ENCODE measurements at regions not wholly inside any gene's neighbourhood (a gene's known extent, or its start where the extent isn't known, plus 50 kb on each side); places are given as distances from the start of the nearest gene placed in this dataset.

DNA sequence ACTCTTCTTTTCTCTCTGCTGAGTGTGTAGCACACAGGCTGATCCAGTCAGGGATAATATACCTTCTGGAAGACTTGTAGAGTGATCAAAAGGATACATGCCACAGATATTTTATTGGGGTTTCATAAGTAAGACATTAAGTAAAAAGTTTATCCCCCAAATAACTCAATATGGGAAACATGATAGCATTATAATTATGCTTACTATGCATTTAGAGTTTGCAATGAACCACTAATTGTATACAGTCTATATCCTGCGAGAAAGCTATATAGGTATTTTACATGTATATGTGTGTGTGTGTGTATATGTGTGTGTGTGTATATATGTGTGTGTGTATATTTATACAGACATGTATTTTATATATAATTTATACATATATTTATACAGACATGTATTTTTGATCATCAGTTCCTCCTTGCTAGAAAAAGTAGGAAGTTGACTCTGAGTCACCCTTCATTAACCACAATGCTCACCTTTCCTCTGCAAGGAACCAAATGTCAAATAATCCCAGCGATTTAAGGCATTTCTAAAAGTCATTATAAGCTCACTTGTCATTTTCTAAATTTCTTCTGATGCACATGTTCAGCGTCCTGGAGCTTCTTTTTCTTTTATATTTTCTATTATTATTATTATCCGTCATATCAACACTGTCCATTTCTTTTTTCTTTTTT, 312.5 kb upstream of the OBI1 start:
- Histone ChIP-seq H3K4me3 (no peak overlapping the region), H3K4me1 (no peaks in the 10 kb centered on the region), H3K27ac (no peak overlapping the region), H3K36me3 (no peaks in the 10 kb centered on the region), H3K9ac (no peak overlapping the region), H3K9me3 (no peaks in the 10 kb centered on the region), H3K4me2 (no peak overlapping the region), H4K20me1 (no peaks in the 10 kb centered on the region), H3K27me3 (no peaks in the 10 kb centered on the region)
- TF ChIP-seq Cebpa-rat (IDR thresholded peaks at IDR 0.05): no peak

DNA sequence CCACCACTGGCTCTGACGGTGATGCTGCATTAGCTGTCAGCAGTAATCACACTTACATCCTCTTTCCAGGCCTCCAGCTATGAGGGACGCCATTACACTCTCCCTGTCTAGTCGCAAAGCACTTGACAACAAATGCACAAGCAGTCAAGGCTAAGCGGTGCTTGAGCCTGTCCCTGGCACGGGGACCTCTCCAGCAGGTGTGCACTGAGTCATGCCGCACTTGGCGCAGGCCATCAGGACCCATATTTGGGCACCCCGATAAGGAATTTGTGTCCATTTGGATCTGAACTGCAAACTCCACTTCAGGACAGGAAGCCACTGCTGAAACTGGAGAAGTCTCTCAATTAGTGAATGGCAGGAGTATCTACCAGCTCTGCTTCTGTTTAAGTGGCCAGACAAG, 301.9 kb upstream of the OBI1 start:
- TF ChIP-seq Cebpa-rat (IDR thresholded peaks at IDR 0.05): no peak
- no peak overlapping the region for H3K27ac ChIP-seq
- no peak overlapping the region for H3K4me2 ChIP-seq
- H4K20me1 ChIP-seq: no peaks in the 10 kb centered on the region
- no peaks in the 10 kb centered on the region for H3K9me3 ChIP-seq
- no peak overlapping the region for H3K9ac ChIP-seq
- H3K4me1 ChIP-seq: no peaks in the 10 kb centered on the region
- no peaks in the 10 kb centered on the region for H3K27me3 ChIP-seq
- no peak overlapping the region for H3K4me3 ChIP-seq
- H3K36me3 ChIP-seq: no peaks in the 10 kb centered on the region

DNA sequence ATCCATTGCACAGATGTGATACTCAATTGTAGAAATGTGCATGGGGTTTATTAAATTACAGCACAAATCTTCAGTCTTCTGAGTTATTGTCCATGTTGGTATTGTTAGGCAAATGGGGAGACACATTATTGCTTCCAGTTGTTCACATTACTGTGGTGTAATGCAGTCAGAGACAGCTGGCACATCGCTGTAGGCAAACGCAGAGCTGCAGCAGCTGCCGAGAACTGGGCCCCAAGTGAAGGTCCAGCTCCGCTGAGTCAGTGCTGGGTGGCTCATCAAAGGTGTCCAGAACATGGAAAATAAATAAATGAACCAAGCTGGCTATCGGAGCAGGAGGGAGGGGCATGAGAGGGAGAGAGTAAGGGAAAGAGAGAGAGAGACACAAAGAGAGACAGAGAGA, 299.1 kb upstream of the OBI1 start:
- Histone ChIP-seq H3K4me1 (no peaks in the 10 kb centered on the region), H3K4me3 (no peak overlapping the region), H3K36me3 (no peaks in the 10 kb centered on the region), H4K20me1 (no peaks in the 10 kb centered on the region), H3K27me3 (no peaks in the 10 kb centered on the region), H3K9me3 (no peaks in the 10 kb centered on the region), H3K27ac (no peak overlapping the region), H3K4me2 (no peak overlapping the region), H3K9ac (no peak overlapping the region)
- no peak for TF ChIP-seq Cebpa-rat (IDR thresholded peaks at IDR 0.05)

DNA sequence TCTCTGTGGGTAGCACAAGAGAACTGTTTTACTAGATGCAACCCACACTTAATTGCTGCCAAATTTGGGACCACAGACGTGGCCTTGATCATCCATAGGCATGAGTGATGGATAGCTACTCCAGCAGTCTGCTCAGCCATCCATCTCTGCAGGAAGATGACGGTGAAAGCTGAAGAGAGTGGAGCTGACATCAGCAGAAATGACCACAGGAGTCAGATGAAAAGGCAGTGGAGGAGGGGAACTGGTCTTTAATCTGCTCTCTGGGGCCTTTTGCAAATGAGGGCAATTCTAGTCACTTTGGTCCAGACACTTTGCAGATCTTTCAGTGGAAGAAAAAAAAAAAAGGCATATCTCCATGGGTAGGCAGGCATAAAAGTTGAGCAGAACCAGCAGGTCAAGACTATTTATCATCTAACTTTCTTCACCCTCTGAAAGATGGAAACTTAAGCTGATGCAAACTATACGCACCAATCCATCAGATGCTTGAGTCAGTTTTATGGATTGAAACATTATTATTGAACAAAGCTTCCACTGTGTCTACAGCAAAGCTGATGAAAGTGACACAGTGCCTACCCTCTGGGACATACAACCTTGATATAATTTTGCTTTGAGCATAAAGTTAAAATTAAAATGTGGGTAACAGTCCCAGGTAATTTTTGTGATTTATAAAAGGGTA, 281.6 kb upstream of the OBI1 start:
- Histone ChIP-seq H3K4me2 (no peak overlapping the region), H3K36me3 (no peaks in the 10 kb centered on the region), H3K4me1 (no peaks in the 10 kb centered on the region), H4K20me1 (no peaks in the 10 kb centered on the region), H3K4me3 (no peak overlapping the region), H3K27me3 (no peaks in the 10 kb centered on the region), H3K9ac (no peak overlapping the region), H3K9me3 (no peaks in the 10 kb centered on the region), H3K27ac (no peak overlapping the region)
- no peak for TF ChIP-seq Cebpa-rat (IDR thresholded peaks at IDR 0.05)

DNA sequence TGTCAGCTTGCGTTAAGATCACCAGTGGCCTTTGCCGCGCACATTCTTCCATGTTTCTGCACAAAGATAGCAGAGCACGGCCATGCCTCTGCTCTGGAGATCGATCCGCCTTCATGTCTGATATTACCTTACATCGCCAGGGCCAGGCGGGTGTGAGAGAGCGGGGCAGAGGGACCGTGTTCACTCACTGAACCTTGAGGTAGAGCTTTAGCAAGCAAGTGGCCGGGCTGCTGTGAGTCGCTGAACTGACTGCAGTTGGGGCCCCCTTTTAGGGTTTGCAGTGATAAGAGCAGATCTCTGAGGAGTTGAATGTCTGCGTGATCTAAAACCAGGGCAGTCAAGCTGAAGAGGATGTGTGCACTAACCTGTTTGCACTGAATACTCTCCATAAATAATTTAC, 275.4 kb upstream of the OBI1 start:
- Histone ChIP-seq H3K27ac (no peak overlapping the region), H3K36me3 (no peaks in the 10 kb centered on the region), H3K27me3 (no peaks in the 10 kb centered on the region), H3K9me3 (no peaks in the 10 kb centered on the region), H3K9ac (no peak overlapping the region), H3K4me2 (no peak overlapping the region), H3K4me1 (no peaks in the 10 kb centered on the region), H4K20me1 (no peaks in the 10 kb centered on the region), H3K4me3 (no peak overlapping the region)
- no peak for TF ChIP-seq Cebpa-rat (IDR thresholded peaks at IDR 0.05)

DNA sequence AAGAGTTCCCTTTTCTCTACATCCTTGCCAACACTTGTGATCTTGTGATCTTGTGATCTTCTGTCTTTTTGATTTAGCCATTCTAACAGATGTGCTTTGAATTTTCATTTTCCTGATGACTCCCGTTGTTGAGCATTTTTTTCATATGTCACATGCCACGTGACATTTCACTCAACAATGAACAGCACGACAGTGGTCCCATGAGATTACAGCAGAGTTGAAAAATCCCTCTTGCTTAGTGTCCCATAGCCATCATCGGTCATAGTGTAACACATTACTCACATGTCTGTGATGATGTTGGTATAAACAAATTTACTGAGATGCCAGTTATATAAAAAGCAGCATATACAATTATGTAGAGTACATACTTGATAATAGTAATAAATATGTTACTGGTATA, 256.1 kb upstream of the OBI1 start:
- H3K27ac ChIP-seq: no peak overlapping the region
- H3K9me3 ChIP-seq: no peaks in the 10 kb centered on the region
- no peak for TF ChIP-seq Cebpa-rat (IDR thresholded peaks at IDR 0.05)

DNA sequence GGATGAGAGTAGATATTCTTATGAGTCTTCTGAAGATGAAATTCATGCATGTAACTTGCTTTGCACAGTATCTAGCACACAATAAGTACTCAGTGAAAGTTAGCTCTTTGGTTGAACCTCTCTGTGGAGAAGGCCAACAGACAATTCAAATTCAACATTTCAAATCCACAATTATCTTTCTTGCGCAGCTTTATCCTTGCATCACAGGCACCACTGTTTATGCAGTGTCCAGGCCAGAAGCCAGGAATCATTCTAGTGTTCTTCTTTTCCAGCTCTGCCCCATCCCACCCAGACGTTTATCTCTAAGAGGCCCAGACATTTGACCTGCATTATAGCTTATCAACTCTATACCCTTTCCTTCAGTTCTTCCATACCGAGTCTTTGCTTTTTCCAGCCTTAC, 254.7 kb upstream of the OBI1 start:
- H3K4me2 ChIP-seq: no peak overlapping the region
- no peak overlapping the region for H3K27ac ChIP-seq
- H3K36me3 ChIP-seq: no peaks in the 10 kb centered on the region
- H4K20me1 ChIP-seq: no peaks in the 10 kb centered on the region
- TF ChIP-seq Cebpa-rat (IDR thresholded peaks at IDR 0.05): no peak
- no peaks in the 10 kb centered on the region for H3K4me1 ChIP-seq
- no peaks in the 10 kb centered on the region for H3K27me3 ChIP-seq
- no peak overlapping the region for H3K9ac ChIP-seq
- no peaks in the 10 kb centered on the region for H3K9me3 ChIP-seq
- H3K4me3 ChIP-seq: no peak overlapping the region

More for the DNA sequence above, 256.1 kb upstream of the OBI1 start:
- H3K36me3 ChIP-seq: no peaks in the 10 kb centered on the region
- no peaks in the 10 kb centered on the region for H3K27me3 ChIP-seq
- no peaks in the 10 kb centered on the region for H4K20me1 ChIP-seq
- no peak overlapping the region for H3K9ac ChIP-seq
- no peaks in the 10 kb centered on the region for H3K4me1 ChIP-seq
- H3K4me3 ChIP-seq: no peak overlapping the region
- no peak overlapping the region for H3K4me2 ChIP-seq

DNA sequence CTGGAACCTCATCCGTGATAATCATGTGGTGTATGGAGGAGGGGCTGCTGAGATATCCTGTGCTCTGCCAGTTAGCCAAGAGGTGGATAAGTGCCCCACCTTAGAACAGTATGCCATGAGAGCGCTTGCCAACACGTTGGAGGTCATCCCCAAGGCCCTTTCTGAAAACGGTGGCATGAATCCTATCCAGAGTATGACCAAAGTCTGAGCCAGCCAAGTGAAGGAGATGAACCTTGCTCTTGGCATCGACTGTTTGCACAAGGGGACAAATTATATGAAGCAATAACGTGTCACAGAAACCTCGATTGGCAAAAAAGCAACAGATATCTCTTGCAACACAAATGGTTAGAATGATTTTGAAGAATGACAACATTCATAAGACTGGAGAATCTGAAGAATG, 251.2 kb upstream of the OBI1 start:
- H3K27me3 ChIP-seq: no peaks in the 10 kb centered on the region
- H3K9me3 ChIP-seq: no peaks in the 10 kb centered on the region
- H3K27ac ChIP-seq: no peak overlapping the region
- H3K9ac ChIP-seq: no peak overlapping the region
- H3K4me3 ChIP-seq: no peak overlapping the region
- no peaks in the 10 kb centered on the region for H3K36me3 ChIP-seq
- no peaks in the 10 kb centered on the region for H4K20me1 ChIP-seq
- H3K4me2 ChIP-seq: no peak overlapping the region
- no peak for TF ChIP-seq Cebpa-rat (IDR thresholded peaks at IDR 0.05)
- no peaks in the 10 kb centered on the region for H3K4me1 ChIP-seq

DNA sequence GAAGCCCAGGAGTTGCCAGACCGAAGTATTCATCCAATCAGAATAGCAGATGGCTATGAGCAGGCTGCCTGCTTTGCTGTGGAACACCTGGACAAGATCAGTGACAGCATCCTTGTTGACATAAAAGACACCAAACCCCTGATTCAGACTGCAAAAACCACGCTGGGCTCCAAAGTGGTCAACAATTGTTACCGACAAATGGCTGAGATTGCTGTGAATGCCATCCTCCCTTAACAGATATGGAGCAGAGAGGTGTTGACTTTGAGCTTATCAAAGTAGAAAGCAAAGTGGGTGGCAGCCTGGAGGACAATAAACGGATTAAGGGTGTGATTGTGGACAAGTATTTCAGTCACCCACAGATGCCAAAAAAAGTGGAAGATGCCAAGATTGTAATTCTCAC, 250.3 kb upstream of the OBI1 start:
- Histone ChIP-seq H3K4me1 (no peaks in the 10 kb centered on the region), H3K9me3 (no peaks in the 10 kb centered on the region), H3K27ac (no peak overlapping the region), H3K4me2 (no peak overlapping the region), H3K36me3 (no peaks in the 10 kb centered on the region), H3K9ac (no peak overlapping the region), H3K4me3 (no peak overlapping the region), H4K20me1 (no peaks in the 10 kb centered on the region), H3K27me3 (no peaks in the 10 kb centered on the region)
- no peak for TF ChIP-seq Cebpa-rat (IDR thresholded peaks at IDR 0.05)

DNA sequence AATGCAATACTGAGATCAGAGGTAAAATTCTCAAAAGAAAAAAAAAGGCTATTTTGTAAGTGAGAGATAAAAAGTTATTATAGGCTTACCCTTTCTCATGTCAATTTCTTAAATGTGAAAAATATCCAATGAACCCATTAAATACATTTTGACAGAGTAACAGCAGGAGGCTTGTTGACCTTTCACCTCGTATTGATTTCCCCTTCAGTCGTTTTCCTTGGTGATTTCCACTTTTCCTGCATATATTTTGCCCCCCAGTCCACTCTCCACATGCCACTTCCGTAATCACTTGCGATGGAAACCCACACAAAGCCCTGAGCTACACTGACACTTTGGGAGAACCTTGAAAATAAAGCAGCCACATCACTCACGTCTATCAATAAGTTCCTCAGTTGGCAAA, 248.1 kb upstream of the OBI1 start:
- H3K36me3 ChIP-seq: no peaks in the 10 kb centered on the region

More for the DNA sequence above, 248.1 kb upstream of the OBI1 start:
- H3K27me3 ChIP-seq: no peaks in the 10 kb centered on the region
- TF ChIP-seq Cebpa-rat (IDR thresholded peaks at IDR 0.05): no peak
- no peak overlapping the region for H3K9ac ChIP-seq
- H3K27ac ChIP-seq: no peak overlapping the region
- no peaks in the 10 kb centered on the region for H3K4me1 ChIP-seq
- no peak overlapping the region for H3K4me3 ChIP-seq
- no peaks in the 10 kb centered on the region for H4K20me1 ChIP-seq
- no peaks in the 10 kb centered on the region for H3K9me3 ChIP-seq
- H3K4me2 ChIP-seq: no peak overlapping the region
